ENCODE measurements at regions not wholly inside any gene's neighbourhood (a gene's known extent, or its start where the extent isn't known, plus 50 kb on each side); places are given as distances from the start of the nearest gene placed in this dataset.

DNA sequence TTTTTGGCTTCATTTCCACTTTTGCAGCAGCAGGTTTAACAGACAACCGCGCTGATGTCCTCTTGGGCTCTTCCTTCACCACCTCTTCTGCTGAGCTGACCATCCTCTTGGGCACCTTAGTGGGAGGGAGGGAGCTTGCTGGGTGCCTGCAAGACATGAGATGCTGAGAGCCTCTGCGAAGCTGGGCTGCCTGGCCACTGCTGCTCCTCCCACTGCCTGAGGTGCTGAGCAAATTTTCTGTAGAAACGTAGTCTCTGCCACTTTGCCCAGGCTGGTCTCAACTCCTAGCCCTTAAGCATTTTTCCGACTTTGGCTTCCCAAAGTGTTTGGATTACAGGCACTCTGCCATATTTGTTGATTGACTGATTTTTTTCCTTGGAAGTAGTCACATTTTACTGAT lies 422.2 kb upstream of the MC4R start:
- TF ChIP-seq, protein P1, sequence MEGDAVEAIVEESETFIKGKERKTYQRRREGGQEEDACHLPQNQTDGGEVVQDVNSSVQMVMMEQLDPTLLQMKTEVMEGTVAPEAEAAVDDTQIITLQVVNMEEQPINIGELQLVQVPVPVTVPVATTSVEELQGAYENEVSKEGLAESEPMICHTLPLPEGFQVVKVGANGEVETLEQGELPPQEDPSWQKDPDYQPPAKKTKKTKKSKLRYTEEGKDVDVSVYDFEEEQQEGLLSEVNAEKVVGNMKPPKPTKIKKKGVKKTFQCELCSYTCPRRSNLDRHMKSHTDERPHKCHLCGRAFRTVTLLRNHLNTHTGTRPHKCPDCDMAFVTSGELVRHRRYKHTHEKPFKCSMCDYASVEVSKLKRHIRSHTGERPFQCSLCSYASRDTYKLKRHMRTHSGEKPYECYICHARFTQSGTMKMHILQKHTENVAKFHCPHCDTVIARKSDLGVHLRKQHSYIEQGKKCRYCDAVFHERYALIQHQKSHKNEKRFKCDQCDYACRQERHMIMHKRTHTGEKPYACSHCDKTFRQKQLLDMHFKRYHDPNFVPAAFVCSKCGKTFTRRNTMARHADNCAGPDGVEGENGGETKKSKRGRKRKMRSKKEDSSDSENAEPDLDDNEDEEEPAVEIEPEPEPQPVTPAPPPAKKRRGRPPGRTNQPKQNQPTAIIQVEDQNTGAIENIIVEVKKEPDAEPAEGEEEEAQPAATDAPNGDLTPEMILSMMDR (IDR thresholded peaks at IDR 0.05; ENCODE audit: insufficient read depth, low read depth, low read length): no peak
- TF ChIP-seq EZH2 (IDR thresholded peaks at IDR 0.05; ENCODE audit: insufficient read depth, low read length): no peak

All from astrocyte (in vitro differentiated cells and primary cell).